NCI-H510A (cell line): ENCODE measurements at regions not wholly inside any gene's neighbourhood (a gene's known extent, or its start where the extent isn't known, plus 50 kb on each side); places are given as distances from the start of the nearest gene placed in this dataset.
"Not testable (repeated sequence)": the region's sequence is repeated elsewhere in the genome, so short reads cannot be mapped to it uniquely, and the experiment has no call there.

ENCODE experiments used
- DNase-seq: peaks from one replicate; lab custom pipeline; 2025; lab: John Stamatoyannopoulos, UW

DNA sequence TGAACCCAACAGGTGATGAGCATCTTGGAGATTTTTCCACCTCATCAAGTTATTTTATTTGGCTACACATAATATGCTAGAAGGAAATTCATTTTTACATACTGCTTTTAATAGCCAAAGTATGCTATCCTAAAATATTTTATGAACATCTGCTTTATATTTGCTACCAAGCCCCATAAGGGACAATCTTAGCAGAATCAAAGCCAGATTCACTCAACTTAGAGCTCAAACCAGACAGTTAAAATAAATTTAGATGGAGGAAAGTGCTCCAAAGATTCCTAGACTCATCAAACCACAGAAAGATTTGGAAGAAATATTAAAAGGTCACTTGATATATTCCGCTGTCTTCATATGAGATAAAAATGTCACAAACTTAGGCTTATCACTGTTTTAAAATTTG, 637.1 kb upstream of the CCNG1 start:
- no peak for DNase-seq

- no peak for DNase-seq
These were observed 636.2 kb upstream of the CCNG1 start for GRCh38 chr5:162801235-162801634.

DNA sequence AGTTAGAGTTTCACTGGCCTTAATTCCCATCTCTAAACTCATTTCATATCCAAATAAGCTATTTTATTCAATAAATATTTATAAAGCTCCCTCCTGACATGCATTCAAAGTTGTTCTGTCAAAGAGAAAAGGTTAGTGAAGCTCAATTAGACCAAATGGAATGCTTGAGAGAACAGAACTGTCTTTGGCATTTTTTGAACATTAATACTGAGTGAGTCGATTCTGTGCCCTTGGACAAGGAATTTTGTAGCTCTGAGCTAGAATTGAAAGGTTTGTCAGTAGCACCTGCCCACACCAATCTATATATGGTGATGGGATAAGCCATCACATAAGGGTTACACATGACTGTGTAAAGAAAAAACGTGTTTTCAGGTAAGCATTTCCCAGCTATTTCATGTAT, 631.2 kb upstream of the CCNG1 start:
- DNase-seq: no peak

DNA sequence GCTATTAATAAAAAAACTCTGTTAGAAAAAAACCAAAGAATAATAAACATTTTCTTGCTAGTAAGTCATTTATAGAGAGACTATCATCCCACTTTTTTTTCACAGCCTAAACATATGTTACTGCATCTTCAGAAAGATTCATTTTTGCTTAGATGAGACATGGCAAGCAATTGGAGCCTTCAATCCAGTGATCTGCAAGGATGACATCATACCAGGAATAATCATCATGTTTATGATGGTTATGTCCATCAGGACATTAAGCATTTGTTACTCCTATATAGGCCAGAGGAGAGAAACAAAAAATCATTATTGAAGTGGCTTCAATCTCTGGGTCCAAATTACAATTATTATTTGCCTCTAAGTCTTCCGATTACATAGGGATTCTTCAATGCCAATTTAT, 626.3 kb upstream of the CCNG1 start:
- DNase-seq: no peak

DNA sequence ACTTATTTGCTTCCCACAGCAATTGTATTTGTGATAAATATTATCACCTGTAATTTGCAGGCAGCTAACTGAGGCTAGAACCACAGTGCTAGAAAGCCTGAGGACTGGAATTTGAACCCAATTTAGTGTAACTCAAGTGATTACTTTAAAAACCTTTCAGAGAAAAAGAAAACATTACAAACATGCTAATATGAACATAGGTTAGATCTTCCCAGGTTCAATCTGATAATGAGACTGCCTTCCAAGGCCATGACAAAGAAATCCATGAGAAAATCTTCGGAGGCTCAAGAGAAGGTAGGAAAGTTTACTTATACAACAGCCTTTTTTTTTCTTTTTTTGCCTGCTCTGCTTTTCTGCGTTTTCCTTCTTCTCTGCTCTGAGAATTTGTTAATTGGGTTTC, 620.6 kb upstream of the CCNG1 start:
- DNase-seq: no peak

DNA sequence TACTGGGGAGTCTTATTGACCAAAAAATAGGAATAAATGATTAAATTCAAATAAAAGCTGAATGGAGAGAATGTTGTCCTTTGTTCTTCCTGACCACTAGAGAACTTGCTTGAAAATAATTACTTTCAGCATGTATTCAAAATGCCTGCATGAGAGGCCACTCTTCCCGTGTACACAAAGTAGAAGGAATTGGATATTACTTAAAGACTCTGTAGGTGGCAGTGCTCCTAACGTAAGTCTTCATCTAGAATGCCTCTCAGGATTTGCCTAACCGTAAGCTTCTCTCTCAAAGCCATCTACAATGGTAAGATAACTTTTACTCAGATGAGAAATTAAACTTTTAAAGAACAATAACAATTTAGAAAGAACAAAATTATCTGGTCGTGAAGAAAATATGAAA, 620.0 kb upstream of the CCNG1 start:
- no peak for DNase-seq

DNA sequence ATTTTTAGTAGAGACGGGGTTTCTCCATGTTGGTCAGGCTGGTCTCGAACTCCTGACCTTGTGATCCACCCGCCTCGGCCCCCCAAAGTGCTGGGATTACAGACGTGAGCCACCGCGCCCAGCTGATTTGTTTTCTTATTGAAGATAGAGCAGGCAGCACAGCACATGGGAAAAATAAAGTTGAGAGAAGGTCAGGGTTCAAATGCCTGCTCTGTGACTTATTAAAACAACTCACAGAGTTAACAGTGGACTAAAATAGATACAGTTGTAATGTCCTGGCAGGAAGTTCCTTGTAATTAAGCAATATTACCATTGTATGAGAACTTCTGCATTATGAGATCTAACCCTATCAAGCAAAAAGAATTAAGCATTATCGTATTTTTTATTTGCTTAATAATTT, 615.7 kb upstream of the CCNG1 start:
- not testable (repeated sequence) for DNase-seq

GRCh38 chr5:162824360-162824759, 613.0 kb upstream of the CCNG1 start:
- no peak for DNase-seq

DNA sequence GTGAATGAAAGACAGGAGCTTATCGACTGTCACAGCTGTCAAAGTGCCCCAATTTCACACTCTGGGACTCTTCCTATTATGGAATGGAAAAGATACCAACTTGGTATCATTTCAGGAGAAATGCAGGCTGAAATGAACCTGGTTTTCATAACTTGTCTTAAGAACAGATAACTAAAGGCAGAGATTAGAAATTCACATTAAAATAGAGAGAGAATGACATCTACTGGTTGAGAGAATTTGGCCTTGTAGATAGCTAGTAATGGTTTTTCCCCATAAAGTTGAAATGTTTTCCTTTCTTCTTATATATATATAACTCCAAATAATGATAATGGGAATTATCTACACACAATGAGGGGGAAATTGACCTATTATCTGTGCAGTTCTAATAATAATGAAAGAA, 600.2 kb upstream of the CCNG1 start:
- DNase-seq: no peak

DNA sequence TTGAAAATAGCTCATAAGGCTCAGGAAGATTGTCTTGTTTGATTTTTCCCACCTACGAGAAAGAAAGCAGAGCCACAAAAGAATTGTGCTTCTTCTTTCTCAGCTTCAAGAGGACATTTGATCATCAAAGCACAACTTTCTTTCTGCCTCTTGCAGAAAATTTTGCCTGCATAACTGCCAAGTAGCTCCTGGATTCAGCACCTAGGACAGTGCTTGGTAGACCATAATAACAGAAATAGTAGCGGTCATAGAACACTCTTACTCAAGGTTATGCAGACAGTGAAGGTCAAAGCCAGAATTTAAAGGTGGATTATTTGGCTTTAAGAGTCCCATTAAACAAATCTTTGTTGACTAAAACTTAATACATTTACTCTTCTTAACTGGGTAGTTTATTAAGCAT, 594.7 kb upstream of the CCNG1 start:
- DNase-seq: no peak

DNA sequence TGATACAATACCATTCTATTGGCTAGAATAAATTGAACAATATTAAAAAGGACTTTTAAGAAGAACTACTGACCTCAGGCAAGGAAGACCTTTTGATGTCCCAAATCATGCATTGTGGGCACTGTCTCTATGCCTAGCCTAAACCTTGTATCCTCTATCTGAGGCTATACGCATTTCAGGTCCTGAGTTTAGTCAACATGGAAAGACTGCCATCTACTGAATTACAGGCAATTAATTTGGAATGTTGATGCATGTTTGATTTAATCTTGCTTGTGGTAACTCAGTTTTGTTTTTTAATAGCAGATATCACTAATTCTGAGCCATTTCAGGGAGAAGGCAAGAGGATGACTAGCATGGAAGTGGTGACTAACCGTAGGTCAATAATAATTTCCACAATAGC, 585.3 kb upstream of the CCNG1 start:
- no peak for DNase-seq

DNA sequence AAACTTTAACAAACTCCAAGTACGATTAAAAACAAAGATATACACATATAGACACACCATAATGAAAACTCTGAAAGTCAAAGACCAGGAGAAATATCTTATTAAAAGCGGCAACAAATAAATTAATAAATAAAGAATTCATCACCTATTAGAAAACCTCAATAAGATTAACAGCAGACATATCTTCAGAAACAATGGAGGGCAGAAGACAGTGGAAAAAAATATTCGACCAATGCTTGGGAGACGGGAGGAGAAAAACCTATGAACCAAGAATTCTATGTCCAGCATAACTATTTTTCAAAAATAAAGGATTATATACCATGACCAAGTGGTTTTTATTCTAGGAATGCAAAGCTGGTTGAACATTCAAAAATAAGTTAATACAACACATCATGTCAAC, 578.6 kb upstream of the CCNG1 start:
- no peak for DNase-seq

GRCh38 chr5:162870966-162871365, 566.4 kb upstream of the CCNG1 start:
- DNase-seq: no peak

- DNase-seq: no peak
These were observed 554.8 kb upstream of the CCNG1 start for GRCh38 chr5:162882629-162883028.

GRCh38 chr5:162886717-162887116, 550.7 kb upstream of the CCNG1 start:
- DNase-seq: no peak

GRCh38 chr5:162888268-162888667, 549.1 kb upstream of the CCNG1 start:
- DNase-seq: no peak

- no peak for DNase-seq
These were observed 525.5 kb upstream of the CCNG1 start for GRCh38 chr5:162911873-162912272.

DNA sequence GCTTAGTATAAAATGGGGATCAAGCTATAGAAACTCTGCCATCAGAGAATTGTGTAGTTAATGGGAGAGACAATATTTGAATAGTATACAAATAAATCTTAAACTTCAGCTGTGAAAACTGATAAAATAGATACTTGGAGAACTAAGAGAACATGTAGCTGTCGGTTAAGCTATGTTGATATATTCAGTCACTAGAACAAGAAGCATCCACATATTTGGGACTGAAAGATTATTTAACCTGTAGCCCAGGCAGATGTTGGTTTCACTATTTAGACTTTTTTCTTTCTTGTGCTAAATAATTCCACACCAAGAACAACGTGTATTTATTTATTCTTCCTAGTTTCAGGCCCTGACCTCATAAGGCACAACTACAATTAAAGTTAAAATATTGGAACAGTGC, 521.0 kb upstream of the CCNG1 start:
- DNase-seq: no peak

DNA sequence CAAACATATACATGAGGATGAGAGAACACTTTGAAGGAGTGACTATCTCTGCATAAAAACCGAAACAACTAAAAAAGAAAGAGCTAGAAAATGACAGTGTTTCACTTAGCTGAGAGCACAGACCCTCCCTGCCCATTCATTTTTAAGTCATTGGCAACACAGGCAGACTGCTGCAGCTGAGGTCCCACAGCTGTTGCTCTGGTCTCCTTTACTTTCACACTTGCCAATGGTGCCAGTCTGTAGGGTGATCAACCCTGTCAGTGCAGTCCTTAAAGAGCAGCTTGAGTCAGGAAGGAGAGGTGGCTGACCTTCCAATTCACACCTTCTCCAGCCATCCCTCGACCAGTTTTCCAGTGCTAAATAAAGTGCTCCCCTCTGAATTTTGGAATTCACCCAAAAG, 508.3 kb upstream of the CCNG1 start:
- DNase-seq: no peak

DNA sequence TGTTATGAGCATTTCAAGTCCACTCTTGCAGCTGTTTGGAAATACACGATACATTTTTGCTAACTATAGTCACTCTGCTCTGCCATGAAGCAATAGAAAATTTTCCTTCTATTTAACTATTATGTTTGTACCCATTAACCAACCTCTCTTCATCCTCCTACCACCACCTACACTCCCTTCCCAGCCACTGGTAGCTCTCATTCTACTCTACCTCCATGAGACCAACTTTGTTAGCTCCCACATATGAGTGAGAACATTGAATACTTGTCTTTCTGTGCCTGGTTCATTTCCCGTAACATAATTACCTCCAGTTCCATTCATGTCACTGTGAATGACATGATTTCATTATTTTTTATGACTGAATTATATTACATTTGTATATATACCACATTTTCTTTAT, 505.9 kb upstream of the CCNG1 start:
- no peak for DNase-seq

DNA sequence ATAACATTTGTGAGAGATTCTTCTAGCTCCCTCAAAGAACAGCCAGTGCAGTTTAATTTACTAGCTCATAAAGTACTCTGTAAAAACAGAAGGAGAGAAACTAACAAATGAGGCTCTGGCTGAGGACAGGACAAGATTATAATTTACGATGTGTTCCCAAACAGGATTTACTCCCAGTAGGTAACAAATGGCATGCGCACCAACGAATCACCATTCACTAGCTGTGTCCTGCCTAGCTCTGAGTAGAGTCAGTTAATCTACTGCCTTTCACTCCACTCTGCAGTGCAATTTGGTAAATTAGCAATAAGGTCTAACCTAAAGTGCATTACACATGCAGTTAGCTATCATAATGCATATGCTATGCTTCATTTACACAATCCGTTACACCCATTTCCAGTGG, 497.4 kb upstream of the CCNG1 start:
- DNase-seq: no peak

- no peak for DNase-seq
These were observed 488.7 kb upstream of the CCNG1 start for GRCh38 chr5:162948677-162949076.

- no peak for DNase-seq
These were observed 480.8 kb upstream of the CCNG1 start for GRCh38 chr5:162956570-162956969.

- not testable (repeated sequence) for DNase-seq
These were observed 473.3 kb upstream of the CCNG1 start for GRCh38 chr5:162964144-162964543.

- no peak for DNase-seq
These were observed 447.3 kb upstream of the CCNG1 start for GRCh38 chr5:162990063-162990462.
